ENCODE measurements at regions not wholly inside any gene's neighbourhood (a gene's known extent, or its start where the extent isn't known, plus 50 kb on each side); places are given as distances from the start of the nearest gene placed in this dataset.
"Not testable (repeated sequence)": the region's sequence is repeated elsewhere in the genome, so short reads cannot be mapped to it uniquely, and the experiment has no call there.

GRCh38 chr20:39745380-39745779, 783.2 kb downstream of the DHX35 start:
- Histone ChIP-seq H3K27ac (no peak overlapping the region), H3K4me3 (no peak overlapping the region)
- TF ChIP-seq CTCF (IDR thresholded peaks at IDR 0.05) = no peak
- no peak for DNase-seq (ENCODE audit: low spot score)

DNA sequence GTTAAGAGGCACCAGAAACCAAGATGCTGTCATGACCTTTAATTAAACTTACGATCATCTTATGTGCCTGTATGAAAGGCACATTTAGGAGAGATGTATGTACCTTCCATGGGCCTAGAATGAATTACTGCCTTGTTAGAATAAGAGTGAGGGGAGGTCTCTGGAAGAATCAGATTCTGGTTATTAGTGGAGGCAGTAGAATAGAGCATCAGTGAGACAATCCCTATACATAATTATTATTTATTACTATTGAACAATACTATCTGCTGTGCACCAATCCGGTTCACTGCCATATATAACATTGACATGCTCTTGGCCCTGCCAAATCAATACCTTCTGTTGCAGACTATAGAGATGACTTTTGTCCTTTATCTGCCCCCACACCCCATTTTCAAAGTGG, 776.5 kb downstream of the DHX35 start:
- no peak overlapping the region for H3K27ac ChIP-seq
- no peak for TF ChIP-seq CTCF (IDR thresholded peaks at IDR 0.05)
- no peak for DNase-seq (ENCODE audit: low spot score)
- no peak overlapping the region for H3K4me3 ChIP-seq

DNA sequence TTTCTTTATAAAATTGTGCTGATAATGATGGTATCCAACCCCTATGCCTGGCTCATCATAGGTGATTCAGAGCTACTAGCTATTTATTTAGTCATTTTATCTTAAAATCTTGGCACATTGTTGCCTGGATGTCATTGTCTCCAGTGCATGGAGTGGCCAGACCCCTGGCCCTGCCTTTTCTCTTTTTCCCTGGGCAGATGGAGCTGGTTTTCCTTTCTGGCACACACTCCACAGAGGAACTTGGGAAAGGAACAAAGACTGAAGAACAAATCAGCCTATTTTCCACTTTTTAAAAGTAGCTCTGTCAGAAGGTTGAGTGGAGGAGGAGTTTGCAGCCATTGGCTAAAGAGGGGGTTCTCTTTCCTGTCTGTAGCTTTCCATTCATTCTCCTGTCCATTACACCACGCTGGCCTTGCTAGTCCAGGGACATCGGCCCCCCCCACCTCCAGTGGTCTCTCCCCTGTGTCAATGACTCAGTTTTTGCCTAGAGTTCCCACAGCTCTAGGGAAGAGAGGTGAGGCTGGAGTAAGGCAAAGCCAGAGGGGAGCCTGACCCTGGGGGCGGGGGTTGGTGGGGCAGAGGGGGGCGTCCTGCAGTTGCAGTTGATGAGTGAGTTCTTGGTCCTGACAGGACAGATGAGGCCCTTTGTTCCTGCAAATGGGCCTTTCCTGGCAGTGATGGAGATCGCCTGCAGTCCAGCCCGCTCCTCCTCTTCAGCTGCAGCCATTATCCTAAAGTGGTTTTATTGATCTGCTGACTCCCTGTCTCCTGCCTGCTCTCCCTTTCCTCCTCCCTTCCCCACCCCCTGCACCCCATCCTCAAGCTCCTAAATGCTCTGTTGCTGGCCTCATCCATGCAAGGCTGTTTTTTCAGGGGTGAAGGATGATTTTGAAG, 774.5 kb downstream of the DHX35 start:
- H3K27ac ChIP-seq = no peak overlapping the region
- no peak overlapping the region for H3K4me3 ChIP-seq
- DNase-seq (ENCODE audit: low spot score) = no peak
- no peak for TF ChIP-seq CTCF (IDR thresholded peaks at IDR 0.05)

DNA sequence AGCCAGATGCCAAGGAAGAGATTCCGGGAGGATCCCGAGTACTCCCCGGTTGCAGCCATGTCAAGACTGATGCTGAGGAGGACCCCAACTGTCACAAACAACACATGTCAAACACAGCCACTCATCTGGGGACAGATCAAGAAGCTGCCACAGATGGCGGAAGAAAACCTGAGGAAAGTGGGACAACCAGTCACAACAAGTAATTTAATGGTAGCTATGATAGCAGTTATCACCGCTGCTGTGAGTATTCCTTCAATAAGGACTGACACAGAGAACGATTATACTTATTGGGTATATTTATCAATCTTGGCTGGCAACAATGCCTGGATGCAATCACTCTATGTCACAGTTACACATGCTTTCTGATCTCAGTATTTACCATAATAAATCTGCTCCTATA, 763.4 kb downstream of the DHX35 start:
- not testable (repeated sequence) for H3K4me3 ChIP-seq; DNase-seq (ENCODE audit: low spot score); H3K27ac ChIP-seq

GRCh38 chr20:39719293-39719692, 757.1 kb downstream of the DHX35 start:
- DNase-seq (ENCODE audit: low spot score) = no peak
- Histone ChIP-seq H3K27ac (no peak overlapping the region), H3K4me3 (no peak overlapping the region)
- TF ChIP-seq CTCF (IDR thresholded peaks at IDR 0.05) = no peak

GRCh38 chr20:39717936-39718335, 755.8 kb downstream of the DHX35 start:
- TF ChIP-seq CTCF (IDR thresholded peaks at IDR 0.05) = no peak
- no peak for DNase-seq (ENCODE audit: low spot score)
- Histone ChIP-seq H3K27ac (no peak overlapping the region), H3K4me3 (no peak overlapping the region)

DNA sequence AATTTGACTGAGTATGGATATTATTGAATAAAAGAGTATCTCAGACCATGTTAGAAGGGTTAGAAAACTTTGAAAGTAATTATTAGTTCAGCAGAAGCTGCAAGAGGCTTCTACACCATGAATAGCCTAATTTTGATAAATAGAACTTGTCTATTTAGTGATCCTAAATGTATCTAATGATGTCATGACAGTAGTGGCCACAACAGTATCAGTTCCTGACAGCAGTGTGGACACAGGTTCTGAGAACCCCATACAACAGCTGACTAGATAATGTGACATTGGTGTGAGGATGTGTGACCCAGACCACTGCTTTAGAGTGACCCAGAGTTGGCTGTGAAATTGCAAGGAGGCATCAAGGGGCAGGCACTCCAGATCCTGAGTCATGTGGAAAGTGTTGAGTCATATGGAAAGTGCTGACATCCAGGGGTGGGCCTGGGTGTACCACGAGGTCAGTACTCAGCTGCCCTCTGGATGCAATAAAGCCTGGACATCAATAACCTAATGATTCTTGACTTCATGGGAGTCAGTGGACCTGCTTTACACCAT, 754.7 kb downstream of the DHX35 start:
- no peak for DNase-seq (ENCODE audit: low spot score)
- no peak for TF ChIP-seq CTCF (IDR thresholded peaks at IDR 0.05)
- no peak overlapping the region for H3K27ac ChIP-seq

More for the DNA sequence above, 754.7 kb downstream of the DHX35 start:
- no peak overlapping the region for H3K4me3 ChIP-seq

Data from coronary artery (tissue), 2 donors.